Muscle of arm (tissue), 1 donor: ENCODE measurements at regions not wholly inside any gene's neighbourhood (a gene's known extent, or its start where the extent isn't known, plus 50 kb on each side); places are given as distances from the start of the nearest gene placed in this dataset.
"Not testable (repeated sequence)": the region's sequence is repeated elsewhere in the genome, so short reads cannot be mapped to it uniquely, and the experiment has no call there.

ENCODE experiments used
- DNase-seq: peaks from one replicate; pipeline ENCODE4 v3.0.0-alpha.2; 2013

- not testable (repeated sequence) for DNase-seq
These were observed 1104.1 kb downstream of the RPIA start for GRCh38 chr2:89795530-89795929.

- no peak for DNase-seq
These were observed 1106.0 kb downstream of the RPIA start for GRCh38 chr2:89797320-89798038.

GRCh38 chr2:89801207-89801606 is 1109.7 kb downstream of the RPIA start:
- not testable (repeated sequence) for DNase-seq

GRCh38 chr2:89806363-89806762 is 1114.9 kb downstream of the RPIA start:
- not testable (repeated sequence) for DNase-seq

GRCh38 chr2:89811295-89811694 is 1119.8 kb downstream of the RPIA start:
- no peak for DNase-seq

- DNase-seq = not testable (repeated sequence)
These were observed 1120.4 kb downstream of the RPIA start for GRCh38 chr2:89811910-89812309.

- not testable (repeated sequence) for DNase-seq
These were observed 1122.9 kb downstream of the RPIA start for GRCh38 chr2:89814359-89814758.

- no peak for DNase-seq
These were observed 1127.4 kb downstream of the RPIA start for GRCh38 chr2:89818873-89819272.

GRCh38 chr2:89819809-89820208 is 1128.3 kb downstream of the RPIA start:
- DNase-seq = no peak

GRCh38 chr2:89820248-89820647 is 1128.8 kb downstream of the RPIA start:
- no peak for DNase-seq

GRCh38 chr2:89821455-89821945 is 1130.0 kb downstream of the RPIA start:
- no peak for DNase-seq

GRCh38 chr2:89822342-89822741 is 1130.9 kb downstream of the RPIA start:
- not testable (repeated sequence) for DNase-seq

GRCh38 chr2:89823556-89823955 is 1132.1 kb downstream of the RPIA start:
- DNase-seq = no peak

- no peak for DNase-seq
These were observed 1133.6 kb downstream of the RPIA start for GRCh38 chr2:89825034-89825433.

GRCh38 chr2:89826741-89827140 is 1135.3 kb downstream of the RPIA start:
- DNase-seq = not testable (repeated sequence)

- DNase-seq = not testable (repeated sequence)
These were observed 1136.4 kb downstream of the RPIA start for GRCh38 chr2:89827829-89828228.

- DNase-seq = not testable (repeated sequence)
These were observed 1136.9 kb downstream of the RPIA start for GRCh38 chr2:89828416-89828815.

- DNase-seq = not testable (repeated sequence)
These were observed 1137.6 kb downstream of the RPIA start for GRCh38 chr2:89828961-89829631.

- DNase-seq = no peak
These were observed 1138.4 kb downstream of the RPIA start for GRCh38 chr2:89829828-89830227.

GRCh38 chr2:89830341-89831218 is 1139.1 kb downstream of the RPIA start:
- DNase-seq = not testable (repeated sequence)

- no peak for DNase-seq
These were observed 1140.4 kb downstream of the RPIA start for GRCh38 chr2:89831641-89832498.
